GM12892 (cell line): ENCODE measurements at regions not wholly inside any gene's neighbourhood (a gene's known extent, or its start where the extent isn't known, plus 50 kb on each side); places are given as distances from the start of the nearest gene placed in this dataset.
"Not testable (repeated sequence)": the region's sequence is repeated elsewhere in the genome, so short reads cannot be mapped to it uniquely, and the experiment has no call there.

Source experiments
- POLR2A ChIP-seq: IDR thresholded peaks from 2 replicates; pipeline ENCODE4 v1.6.1; 2011; ENCODE audit warnings: low read depth, low read length, control low read depth
- POLR2AphosphoS5 ChIP-seq: IDR thresholded peaks from 2 replicates; pipeline ENCODE4 v1.6.1; 2011; ENCODE audit warnings: low read depth, low read length, control low read depth
- TAF1 ChIP-seq: IDR thresholded peaks from 2 replicates; pipeline ENCODE4 v1.6.1; 2011; ENCODE audit warnings: low read depth, mild to moderate bottlenecking, control low read depth, low read length, borderline replicate concordance

- TF ChIP-seq POLR2A, POLR2AphosphoS5, TAF1: not testable (repeated sequence)
Measured at GRCh38 chr16:70023956-70024355, 72.8 kb downstream of the CLEC18A start.
